Nephron progenitor cell (in vitro differentiated cells): ENCODE measurements at regions not wholly inside any gene's neighbourhood (a gene's known extent, or its start where the extent isn't known, plus 50 kb on each side); places are given as distances from the start of the nearest gene placed in this dataset.

Source experiments
- DNase-seq: peaks from one replicate; pipeline ENCODE4 v3.0.0; 2021
- H3K27ac Mint-ChIP-seq: 2 replicates; pipeline ENCODE4 v1.8.0; 2021; ENCODE audit warnings: mild to moderate bottlenecking, moderate library complexity, mixed read lengths
- H3K27me3 Mint-ChIP-seq: 2 replicates; pipeline ENCODE4 v1.8.0; 2021; ENCODE audit warnings: mild to moderate bottlenecking, low read depth, mixed read lengths; ENCODE audit not compliant: poor library complexity
- H3K36me3 Mint-ChIP-seq: 2 replicates; pipeline ENCODE4 v1.8.0; 2021; ENCODE audit warnings: low read depth, mixed read lengths
- H3K4me1 Mint-ChIP-seq: 2 replicates; pipeline ENCODE4 v1.8.0; 2021; ENCODE audit warnings: mixed read lengths
- H3K4me3 Mint-ChIP-seq: 2 replicates; pipeline ENCODE4 v1.8.0; 2021; ENCODE audit warnings: mild to moderate bottlenecking, moderate library complexity, mixed read lengths
- H3K9me3 Mint-ChIP-seq: 2 replicates; pipeline ENCODE4 v1.8.0; 2021; ENCODE audit warnings: mild to moderate bottlenecking, moderate library complexity, mixed read lengths
- TF ChIP-seq, protein P1 (sequence below): fragments of 200-600 bp; sonication (generic); IDR thresholded peaks from 2 replicates; pipeline ENCODE4 v1.5.0; 2021; ENCODE audit warnings: antibody characterized with exemption

DNA sequence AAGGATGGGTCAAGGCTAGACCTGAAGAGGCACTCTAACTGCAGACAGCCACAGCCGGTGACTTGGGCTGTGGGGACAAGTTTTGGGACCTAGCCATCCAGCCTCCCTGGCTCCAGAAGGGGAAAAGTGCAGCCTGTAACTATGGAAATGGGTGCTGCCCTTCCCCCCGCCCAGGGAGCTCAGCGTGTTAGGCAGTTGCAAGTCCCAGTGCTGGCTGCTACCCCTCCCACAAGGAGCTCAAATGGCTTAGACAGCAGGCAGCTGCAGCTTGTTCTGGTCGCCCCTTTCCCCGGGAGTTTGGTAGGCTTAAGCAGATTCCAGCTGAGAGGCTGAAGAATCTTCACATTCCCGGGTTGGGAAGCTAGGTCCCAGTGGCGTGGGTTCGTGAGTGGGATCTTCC is 162.6 kb downstream of the FAM83B start:
- Mint-ChIP-seq H3K9me3 (peaks cover 4% of the 10 kb centered on the region), H3K27ac (no peak overlapping the region), H3K4me3 (no peak overlapping the region), H3K27me3 (no peaks in the 10 kb centered on the region), H3K4me1 (no peaks in the 10 kb centered on the region), H3K36me3 (no peaks in the 10 kb centered on the region)
- TF ChIP-seq, protein P1, sequence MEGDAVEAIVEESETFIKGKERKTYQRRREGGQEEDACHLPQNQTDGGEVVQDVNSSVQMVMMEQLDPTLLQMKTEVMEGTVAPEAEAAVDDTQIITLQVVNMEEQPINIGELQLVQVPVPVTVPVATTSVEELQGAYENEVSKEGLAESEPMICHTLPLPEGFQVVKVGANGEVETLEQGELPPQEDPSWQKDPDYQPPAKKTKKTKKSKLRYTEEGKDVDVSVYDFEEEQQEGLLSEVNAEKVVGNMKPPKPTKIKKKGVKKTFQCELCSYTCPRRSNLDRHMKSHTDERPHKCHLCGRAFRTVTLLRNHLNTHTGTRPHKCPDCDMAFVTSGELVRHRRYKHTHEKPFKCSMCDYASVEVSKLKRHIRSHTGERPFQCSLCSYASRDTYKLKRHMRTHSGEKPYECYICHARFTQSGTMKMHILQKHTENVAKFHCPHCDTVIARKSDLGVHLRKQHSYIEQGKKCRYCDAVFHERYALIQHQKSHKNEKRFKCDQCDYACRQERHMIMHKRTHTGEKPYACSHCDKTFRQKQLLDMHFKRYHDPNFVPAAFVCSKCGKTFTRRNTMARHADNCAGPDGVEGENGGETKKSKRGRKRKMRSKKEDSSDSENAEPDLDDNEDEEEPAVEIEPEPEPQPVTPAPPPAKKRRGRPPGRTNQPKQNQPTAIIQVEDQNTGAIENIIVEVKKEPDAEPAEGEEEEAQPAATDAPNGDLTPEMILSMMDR: no peak
- peak; percentile 5 for DNase-seq

- TF ChIP-seq, protein P1: no peak
- H3K9me3 Mint-ChIP-seq: peaks cover 4% of the 10 kb centered on the region
- no peak overlapping the region for H3K4me3 Mint-ChIP-seq
- H3K27me3 Mint-ChIP-seq: no peaks in the 10 kb centered on the region
- DNase-seq: no peak
- no peak overlapping the region for H3K27ac Mint-ChIP-seq
- no peaks in the 10 kb centered on the region for H3K4me1 Mint-ChIP-seq
- no peaks in the 10 kb centered on the region for H3K36me3 Mint-ChIP-seq
These were observed 163.3 kb upstream of the HCRTR2 start for GRCh38 chr6:55011034-55011433.

- TF ChIP-seq, protein P1: no peak
- Mint-ChIP-seq H3K4me3 (no peak overlapping the region), H3K27me3 (no peaks in the 10 kb centered on the region), H3K4me1 (no peaks in the 10 kb centered on the region), H3K36me3 (no peaks in the 10 kb centered on the region), H3K9me3 (peaks cover 4% of the 10 kb centered on the region), H3K27ac (no peak overlapping the region)
- DNase-seq: no peak
These were observed 161.9 kb upstream of the HCRTR2 start for GRCh38 chr6:55012454-55012853.

DNA sequence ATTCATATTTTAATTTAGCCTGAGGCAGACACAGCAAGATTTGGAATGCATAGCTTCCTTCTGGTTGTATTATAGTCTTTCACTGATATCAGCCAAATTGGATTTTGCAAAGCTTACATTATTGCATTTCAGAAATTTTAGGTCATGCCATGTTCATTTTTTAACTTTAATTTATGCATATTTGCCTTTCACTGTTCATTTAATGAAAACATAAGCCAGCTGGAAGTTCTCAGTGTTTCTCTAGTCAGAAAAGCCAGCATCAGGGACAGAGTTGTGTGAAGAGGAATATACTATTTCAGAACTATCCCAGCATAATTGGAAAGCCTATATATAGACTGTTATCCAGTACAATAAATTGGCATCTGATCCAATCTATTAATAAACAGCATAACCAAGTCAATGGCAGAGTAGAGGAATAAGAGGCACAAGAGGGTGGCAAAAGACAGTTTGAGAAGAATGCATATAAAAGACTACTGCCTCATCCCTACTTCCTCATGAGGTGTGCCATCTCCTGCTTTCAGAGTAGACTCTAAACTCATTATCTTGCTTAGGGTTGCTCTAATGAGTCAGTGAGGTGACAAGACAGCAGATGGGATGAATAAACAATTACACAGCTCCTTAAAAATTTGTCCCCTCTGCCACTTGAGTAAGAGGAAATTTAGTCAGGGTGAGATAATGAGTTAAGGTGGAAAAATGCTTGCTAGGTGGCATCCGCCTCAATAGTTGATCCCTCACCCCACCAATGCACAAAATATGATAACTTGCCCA is 159.8 kb upstream of the HCRTR2 start:
- Mint-ChIP-seq H3K9me3 (no peaks in the 10 kb centered on the region), H3K27ac (no peak overlapping the region), H3K4me1 (no peaks in the 10 kb centered on the region), H3K36me3 (no peaks in the 10 kb centered on the region), H3K27me3 (peaks cover 3% of the 10 kb centered on the region), H3K4me3 (no peak overlapping the region)
- no peak for DNase-seq
- TF ChIP-seq, protein P1: no peak

- Mint-ChIP-seq H3K4me3 (no peak overlapping the region), H3K27ac (no peak overlapping the region), H3K27me3 (peaks cover 3% of the 10 kb centered on the region), H3K9me3 (no peaks in the 10 kb centered on the region), H3K4me1 (no peaks in the 10 kb centered on the region), H3K36me3 (no peaks in the 10 kb centered on the region)
- DNase-seq: no peak
- TF ChIP-seq, protein P1: no peak
These were observed 158.1 kb upstream of the HCRTR2 start for GRCh38 chr6:55016261-55016660.
